ENCODE measurements at regions not wholly inside any gene's neighbourhood (a gene's known extent, or its start where the extent isn't known, plus 50 kb on each side); places are given as distances from the start of the nearest gene placed in this dataset.

- TF ChIP-seq ZNF592 (IDR thresholded peaks at IDR 0.05) (no peak), NR2C1 (IDR thresholded peaks at IDR 0.05) (no peak), ZNF207 (IDR thresholded peaks at IDR 0.05; ENCODE audit: borderline replicate concordance) (no peak), NFIC (IDR thresholded peaks at IDR 0.05; ENCODE audit: low read depth, low read length) (no peak), RELA (IDR thresholded peaks at IDR 0.05; ENCODE audit: borderline replicate concordance, partially characterized antibody) (no peak), SPI1 (IDR thresholded peaks at IDR 0.05; ENCODE audit: borderline replicate concordance, insufficient read depth, low read depth, low read length) (no peak)
- TF ChIP-seq, protein P1, sequence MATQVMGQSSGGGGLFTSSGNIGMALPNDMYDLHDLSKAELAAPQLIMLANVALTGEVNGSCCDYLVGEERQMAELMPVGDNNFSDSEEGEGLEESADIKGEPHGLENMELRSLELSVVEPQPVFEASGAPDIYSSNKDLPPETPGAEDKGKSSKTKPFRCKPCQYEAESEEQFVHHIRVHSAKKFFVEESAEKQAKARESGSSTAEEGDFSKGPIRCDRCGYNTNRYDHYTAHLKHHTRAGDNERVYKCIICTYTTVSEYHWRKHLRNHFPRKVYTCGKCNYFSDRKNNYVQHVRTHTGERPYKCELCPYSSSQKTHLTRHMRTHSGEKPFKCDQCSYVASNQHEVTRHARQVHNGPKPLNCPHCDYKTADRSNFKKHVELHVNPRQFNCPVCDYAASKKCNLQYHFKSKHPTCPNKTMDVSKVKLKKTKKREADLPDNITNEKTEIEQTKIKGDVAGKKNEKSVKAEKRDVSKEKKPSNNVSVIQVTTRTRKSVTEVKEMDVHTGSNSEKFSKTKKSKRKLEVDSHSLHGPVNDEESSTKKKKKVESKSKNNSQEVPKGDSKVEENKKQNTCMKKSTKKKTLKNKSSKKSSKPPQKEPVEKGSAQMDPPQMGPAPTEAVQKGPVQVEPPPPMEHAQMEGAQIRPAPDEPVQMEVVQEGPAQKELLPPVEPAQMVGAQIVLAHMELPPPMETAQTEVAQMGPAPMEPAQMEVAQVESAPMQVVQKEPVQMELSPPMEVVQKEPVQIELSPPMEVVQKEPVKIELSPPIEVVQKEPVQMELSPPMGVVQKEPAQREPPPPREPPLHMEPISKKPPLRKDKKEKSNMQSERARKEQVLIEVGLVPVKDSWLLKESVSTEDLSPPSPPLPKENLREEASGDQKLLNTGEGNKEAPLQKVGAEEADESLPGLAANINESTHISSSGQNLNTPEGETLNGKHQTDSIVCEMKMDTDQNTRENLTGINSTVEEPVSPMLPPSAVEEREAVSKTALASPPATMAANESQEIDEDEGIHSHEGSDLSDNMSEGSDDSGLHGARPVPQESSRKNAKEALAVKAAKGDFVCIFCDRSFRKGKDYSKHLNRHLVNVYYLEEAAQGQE (IDR thresholded peaks at IDR 0.05; ENCODE audit: low read depth, low read length): no peak
These were observed 168.1 kb downstream of the BARX2 start (continued) for GRCh38 chr11:129543515-129544290.
